ENCODE measurements at regions not wholly inside any gene's neighbourhood (a gene's known extent, or its start where the extent isn't known, plus 50 kb on each side); places are given as distances from the start of the nearest gene placed in this dataset.
"Not testable (repeated sequence)": the region's sequence is repeated elsewhere in the genome, so short reads cannot be mapped to it uniquely, and the experiment has no call there.

DNA sequence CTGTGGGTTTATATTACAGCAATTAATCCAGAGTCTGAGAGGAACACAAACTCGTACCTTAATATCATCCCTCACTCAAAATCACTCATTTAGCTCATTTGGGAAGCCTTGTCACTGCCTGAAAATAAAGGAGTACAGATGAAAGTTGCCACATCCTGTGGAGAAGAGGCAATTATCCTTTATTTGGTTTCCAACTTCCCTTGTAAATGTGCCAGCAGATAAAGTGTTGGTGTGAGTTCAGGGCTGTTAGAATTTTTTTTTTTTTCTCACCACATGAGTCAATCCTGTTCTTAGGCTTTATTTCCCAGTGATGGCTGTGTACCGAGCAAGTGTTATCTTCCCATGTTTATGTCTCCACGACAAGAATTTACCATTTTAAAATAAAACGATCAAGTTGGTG is 99.0 kb upstream of the SMIM30 start:
- DNase-seq (ENCODE audit: low spot score) = no peak

DNA sequence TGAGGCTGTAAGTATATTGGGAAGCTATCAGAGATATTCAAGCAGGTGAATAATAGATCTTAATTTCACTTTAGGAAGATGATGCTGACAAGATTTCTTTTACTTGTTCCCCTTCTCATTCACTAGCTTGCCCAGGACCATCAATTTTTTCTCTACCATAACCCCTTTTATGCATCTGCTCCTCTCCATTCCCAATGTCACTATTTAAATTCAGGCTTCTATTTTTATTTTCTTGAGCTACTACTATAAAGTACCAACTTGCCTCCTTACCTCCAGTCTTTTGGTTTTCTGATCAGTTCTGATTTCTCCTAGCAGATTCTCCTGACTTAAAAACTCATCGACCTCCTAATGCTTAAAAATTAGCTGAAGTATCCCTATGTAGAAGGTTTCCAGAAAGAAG is 97.7 kb upstream of the SMIM30 start:
- no peak for DNase-seq (ENCODE audit: low spot score)

DNA sequence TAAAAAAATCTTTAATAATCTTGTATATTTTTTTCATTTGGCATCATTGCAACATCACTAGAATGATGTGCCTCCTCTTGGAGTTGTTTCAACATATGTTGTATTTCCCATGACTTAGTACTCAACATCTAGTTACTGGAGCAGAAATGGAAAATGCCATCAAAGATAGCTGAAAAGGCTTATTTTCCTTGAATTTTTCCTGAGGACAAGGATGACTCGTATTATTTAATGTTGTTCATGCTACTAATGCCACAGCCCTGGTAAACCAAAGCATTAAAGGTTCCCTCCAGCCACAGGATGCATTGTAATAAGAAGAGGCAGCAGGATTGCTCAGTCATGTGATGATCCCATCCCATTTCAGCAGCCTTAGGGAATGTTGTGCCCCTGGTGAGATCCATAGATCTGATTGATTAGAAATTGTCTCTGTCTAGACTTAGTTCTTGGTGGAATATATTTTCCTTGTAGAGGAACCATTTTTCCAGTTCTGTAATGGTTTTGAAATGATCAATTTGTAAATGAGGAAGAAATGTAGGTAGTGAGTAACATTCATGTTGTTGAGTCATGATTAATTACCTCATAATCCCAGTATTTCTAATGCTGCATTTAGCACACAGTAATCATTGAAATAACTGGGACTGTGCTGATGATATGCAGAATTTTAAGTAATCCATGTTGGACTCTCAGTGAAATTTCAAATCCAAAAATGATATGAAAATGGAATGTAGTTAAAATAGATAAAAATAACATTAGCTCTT is 91.3 kb upstream of the SMIM30 start:
- no peak for DNase-seq (ENCODE audit: low spot score)

DNA sequence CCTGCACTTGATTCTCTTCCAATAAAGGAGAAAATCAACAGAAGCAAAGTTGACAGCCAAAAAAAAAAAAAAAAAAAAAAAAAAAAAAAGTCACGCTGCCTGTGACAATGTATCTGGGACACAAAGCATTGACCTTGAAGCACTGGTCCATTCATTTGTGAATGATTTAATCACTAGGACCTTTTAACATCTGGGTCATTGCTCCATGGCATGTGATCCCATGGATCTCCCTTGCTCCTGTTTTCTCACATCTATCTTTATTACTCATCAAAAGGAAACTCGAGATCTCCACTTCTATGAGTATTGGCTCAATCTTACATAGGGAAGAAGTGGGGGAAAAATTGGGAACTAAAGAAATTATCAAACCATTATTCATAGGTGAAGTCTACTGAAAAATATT is 89.6 kb upstream of the SMIM30 start:
- no peak for DNase-seq (ENCODE audit: low spot score)

DNA sequence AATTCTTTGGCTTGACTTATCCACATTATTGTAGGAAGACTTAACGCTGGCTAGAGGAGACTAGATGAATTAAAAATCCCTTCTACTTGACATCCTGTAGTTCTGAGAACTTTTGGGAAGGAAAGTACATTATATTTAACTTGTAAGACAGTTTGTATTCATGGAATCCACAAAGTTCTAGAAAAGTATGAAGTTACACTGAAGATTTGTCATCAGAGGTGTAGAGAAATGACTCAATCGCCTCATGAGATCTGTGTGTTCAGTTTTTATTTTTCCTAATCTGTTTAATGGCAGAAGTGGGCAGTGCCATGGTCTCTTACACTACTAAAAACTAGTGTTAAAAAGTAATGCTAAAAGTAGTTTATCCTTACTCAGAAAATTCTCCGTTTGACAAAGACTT is 89.1 kb upstream of the SMIM30 start:
- no peak for DNase-seq (ENCODE audit: low spot score)

DNA sequence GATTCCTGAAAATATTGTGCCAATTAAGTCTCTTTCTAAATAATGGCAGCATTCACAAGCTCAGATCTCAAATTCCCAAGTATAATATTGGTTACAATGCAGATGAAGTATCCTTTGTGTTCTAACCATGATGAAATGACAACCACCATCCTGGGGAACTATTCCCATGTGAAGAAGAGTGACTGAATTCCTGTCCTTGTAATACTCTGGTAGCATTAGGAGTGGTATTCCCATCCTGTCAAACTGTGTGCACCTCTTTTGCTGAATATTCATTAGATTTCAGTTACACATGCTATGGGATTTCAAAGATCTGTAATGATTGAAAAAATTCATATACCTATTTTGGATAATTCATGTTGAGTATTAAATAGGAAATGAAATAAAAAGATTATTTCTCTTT is 86.1 kb upstream of the SMIM30 start:
- DNase-seq (ENCODE audit: low spot score) = no peak

DNA sequence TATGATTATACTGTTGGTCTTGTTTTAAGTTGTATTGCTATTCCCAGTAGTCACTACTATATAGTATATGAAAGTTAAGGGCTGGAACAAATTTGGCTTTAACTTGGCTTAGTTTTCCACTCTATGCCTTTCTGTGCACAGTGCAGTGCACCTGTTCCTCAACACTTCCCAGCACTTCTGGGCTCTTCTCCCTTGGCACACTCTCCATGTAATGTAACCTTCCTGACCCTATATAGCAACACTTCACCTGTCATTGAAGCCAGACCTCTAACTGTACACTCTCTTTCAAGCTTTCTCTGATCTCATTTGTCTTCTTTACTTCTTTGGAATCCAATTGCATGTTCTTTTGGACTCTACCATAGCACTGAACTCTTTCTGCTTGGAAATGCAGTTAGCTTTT is 83.9 kb upstream of the SMIM30 start:
- no peak for DNase-seq (ENCODE audit: low spot score)

DNA sequence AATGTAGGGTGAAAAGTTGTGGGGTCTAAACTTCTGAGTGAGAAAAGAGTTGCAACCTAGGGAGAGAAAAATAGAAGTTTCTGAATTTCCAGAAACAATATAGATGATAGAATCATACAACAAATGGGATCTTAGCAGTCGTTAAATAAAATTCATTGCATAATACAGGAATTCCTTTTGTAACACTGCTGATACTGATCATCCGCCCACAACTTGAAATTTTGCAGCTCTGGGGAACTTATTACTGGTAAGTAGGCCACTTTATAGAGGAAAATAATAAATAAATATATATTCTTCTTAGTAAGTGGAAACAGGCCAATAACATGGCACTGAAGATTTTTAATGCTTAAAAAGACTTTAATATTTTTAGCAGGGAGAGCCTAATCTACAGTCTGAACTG is 81.9 kb upstream of the SMIM30 start:
- no peak for DNase-seq (ENCODE audit: low spot score)

DNA sequence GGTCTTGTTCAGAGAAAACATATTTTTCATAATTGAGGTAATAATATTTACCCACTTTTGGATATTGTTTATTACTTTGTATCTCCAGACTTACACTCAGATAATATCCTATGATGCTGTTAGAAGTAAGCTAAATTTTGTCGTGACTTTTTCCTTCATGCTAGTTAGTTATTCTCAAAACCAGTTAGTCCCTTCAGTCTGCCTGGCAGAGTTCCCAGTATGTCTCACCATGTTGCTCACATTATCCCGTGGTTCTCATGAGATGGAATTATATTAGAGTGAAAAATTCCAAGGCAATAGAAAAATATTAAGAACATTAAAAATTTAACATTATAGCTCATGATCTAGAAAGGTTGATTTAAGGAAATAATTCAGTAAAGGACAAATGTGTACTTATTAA is 81.5 kb upstream of the SMIM30 start:
- DNase-seq (ENCODE audit: low spot score) = no peak

DNA sequence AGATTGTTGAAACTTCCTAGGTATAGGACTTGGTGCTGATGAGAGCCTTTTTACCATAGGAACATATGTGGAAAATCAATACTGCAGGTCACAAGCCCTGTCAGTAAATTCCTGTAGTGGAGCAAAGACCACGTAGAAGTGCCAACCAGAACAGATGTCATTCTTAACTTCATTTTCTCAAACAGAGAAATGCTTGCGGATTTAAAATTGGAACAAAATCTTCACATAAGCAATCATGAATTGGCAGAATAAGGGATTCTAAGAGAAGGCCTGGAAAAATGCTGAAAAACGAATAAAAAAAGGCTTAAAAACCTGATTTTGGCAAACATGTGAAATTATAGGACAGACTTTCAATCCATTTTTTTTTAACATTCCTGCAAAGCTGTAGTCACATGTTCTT is 80.8 kb upstream of the SMIM30 start:
- DNase-seq (ENCODE audit: low spot score) = no peak

DNA sequence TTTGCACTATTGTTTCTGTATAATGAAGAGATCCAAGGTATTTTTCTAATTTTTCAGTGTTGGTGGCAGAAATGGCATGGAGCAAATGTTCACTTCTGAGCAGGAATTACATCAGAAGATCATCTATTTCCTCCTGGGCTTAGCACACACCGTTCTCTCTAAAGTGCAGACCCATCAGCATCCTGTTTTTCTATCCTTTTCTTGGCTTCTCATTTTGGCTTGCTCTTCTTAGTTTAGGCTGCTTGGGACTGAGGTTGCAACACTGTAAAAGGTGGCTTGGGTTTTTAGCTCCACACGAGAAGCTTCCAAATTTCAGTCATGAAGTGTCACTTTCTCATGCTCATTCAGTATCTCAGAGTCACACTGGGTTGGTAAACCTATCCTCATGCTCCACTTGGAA is 79.9 kb upstream of the SMIM30 start:
- no peak for DNase-seq (ENCODE audit: low spot score)

DNA sequence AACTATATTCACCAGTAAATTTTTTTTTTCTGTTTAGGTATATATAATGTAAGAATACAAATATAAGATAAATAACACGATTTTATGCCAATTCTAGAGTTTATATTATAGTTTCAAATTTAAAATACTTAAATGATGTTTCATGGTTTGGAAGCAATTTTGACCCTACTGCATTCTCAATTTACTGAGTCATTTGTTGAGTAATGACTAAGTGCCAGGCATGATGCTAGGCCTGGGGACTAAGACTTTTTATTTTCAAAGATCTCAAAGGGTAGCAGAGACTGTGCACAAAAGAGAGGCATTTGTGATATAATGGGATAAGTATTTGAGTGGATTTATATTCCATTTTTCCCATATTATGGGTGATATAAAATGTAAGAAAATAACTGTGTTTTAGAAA is 78.9 kb upstream of the SMIM30 start:
- no peak for DNase-seq (ENCODE audit: low spot score)

DNA sequence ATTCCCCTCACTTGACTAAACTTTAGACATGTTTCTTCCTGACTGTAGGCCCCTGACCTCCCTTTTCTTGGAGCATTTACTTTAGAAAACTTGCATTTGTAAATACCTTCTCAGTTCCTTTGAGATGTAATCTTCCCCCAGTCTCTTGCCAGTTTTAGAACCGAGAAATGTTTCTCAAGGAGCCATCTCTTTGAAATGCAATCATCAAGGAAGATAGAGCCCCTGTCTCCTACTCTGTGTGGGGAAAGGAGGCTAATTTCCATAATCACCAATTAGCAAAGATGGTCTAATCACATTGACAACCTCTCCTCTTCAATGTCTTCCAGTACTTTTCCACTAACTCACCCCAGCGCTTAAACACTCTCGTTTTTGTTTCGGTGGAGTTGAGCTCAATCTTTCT is 70.0 kb upstream of the SMIM30 start:
- no peak for DNase-seq (ENCODE audit: low spot score)

DNA sequence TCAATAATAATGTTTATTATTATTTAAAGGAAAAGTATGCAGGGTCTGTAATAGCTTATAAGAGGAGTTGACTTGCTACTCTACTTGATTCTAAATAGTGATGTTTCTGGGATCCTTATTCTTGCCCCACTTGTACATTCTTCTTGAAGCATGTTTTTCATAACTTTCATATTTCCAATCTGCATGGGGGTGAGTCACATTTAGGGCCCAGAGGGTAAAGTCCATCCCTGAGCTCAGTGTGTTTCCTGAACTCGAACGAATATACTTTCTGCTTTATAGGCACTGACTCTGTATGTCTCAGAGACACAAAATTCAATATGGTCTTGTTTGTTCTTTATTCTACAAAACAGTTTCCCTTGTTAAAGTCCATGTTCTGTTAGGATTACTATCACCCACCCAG is 61.0 kb upstream of the SMIM30 start:
- DNase-seq (ENCODE audit: low spot score) = no peak

DNA sequence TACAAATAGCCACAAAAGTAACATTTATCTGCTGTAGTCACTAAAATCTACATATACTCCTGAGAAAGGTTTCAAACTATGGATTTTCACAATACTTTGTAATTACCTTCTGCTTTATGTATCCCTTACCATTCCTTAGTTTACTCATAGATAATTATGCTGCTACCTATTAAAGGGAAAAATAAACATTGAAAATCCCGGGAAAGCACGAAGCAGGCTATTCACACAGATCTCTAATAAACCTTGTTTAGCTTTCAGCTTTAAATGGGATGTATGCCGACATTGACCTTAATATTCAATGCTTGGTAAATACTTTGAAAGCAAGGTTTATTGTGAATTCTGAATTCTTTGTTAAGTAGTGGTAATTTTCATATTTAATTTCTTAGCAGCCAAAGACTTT is 58.5 kb upstream of the SMIM30 start:
- DNase-seq (ENCODE audit: low spot score) = no peak

DNA sequence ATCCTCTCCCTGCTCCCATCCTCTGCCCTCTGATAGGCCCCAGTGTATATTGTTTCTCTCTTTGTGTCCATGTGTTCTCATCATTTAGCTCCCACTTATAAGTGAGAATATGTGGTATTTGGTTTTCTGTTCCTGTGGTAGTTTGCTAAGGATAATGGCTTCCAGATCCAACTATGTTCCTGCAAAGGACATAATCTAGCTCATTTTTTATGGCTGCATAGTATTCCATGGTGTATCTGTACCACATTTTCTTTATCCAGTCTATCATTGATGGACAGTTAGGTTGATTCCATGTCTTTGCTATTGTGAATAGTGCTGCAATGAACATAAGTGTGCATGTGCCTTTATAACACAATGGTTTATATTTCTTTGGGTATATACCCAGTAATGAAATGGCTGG is 57.8 kb upstream of the SMIM30 start:
- not testable (repeated sequence) for DNase-seq (ENCODE audit: low spot score)

DNA sequence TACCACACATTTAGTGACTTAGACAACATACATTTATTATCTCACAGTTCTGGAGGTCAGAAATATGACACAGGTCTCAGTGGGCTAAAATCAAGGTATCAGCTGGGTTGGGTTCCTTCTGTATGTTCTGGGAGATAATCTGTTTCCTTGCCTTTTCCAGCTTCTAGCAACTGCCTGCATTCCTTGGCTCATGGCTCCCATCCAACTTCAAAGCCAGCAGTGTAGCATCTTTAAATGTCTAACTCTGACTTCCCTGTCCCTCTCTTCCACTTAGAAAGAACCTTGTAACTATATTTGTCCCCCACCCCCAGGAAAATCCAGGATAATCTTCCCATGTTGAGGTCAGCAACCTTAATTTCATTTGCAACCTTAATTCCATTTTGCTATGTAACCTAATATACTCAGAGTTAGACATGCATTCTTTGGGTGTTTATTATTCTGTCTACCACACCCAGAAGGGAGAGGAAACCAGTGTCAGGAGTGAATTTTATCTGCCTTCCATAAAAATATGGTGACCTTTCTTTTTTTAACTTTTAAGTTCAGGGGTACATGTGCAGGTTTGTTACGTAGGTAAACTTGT is 57.3 kb upstream of the SMIM30 start:
- no peak for DNase-seq (ENCODE audit: low spot score)

DNA sequence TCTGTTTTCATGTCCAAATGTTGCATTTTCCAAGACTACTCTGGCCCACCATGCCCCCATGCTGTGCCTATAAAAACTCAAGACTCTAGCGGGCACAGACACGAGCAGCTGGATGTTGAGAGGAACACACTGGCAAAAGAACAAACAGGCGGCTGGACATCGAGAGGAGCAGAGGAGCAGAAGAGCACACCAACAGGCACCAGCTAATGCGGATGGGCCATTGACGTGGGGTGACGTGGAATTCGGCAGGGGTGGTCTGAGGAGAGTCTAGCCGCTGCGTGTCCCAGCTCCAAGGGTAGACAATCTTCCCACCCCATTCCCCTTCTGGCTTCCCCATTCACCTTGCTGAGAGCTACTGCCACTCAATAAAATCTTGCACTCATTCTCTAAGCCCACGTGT is 54.4 kb upstream of the SMIM30 start:
- DNase-seq (ENCODE audit: low spot score) = no peak

DNA sequence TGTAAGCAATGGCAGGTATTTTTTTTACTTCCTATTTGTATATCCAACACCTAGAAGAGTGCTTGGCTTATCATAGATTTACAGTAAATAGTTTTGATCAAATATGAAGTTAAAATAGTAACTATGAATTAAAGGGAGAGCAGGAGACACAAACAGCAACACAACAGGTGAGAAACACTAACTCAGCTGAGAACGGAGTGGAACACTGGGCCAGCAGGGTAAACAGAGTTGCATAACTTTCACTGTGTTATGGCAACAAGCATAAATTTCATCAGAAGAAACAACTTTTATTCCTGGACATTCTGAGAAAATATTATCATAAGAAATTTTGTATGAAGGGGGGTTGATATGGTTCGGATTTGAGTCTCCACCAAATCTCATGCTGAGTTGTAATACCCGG is 52.2 kb upstream of the SMIM30 start:
- DNase-seq (ENCODE audit: low spot score) = no peak

Measured in kidney capillary endothelial cell (primary cell).